ENCODE measurements at regions not wholly inside any gene's neighbourhood (a gene's known extent, or its start where the extent isn't known, plus 50 kb on each side); places are given as distances from the start of the nearest gene placed in this dataset.

- TF ChIP-seq EZH2 (IDR thresholded peaks at IDR 0.05; ENCODE audit: borderline replicate concordance, low read length) (no peak), CTCF (conservative IDR thresholded peaks at IDR 0.05 in 1 of 2, IDR thresholded peaks at IDR 0.05 in 1 of 2; ENCODE audit: extremely low read depth in 1 of 2, insufficient read depth in 1 of 2, low read depth in 1 of 2, low read length in 2 of 2) (no peak)
Measured at GRCh38 chrX:149398027-149398426, 107.1 kb downstream of the IDS start.

Data from mammary epithelial cell (primary cell).